GM12872 (cell line): ENCODE measurements at regions not wholly inside any gene's neighbourhood (a gene's known extent, or its start where the extent isn't known, plus 50 kb on each side); places are given as distances from the start of the nearest gene placed in this dataset.
A peak's percentile ranks its signal among the peaks of the same experiment; 100 is the strongest.

Experiments
- CTCF ChIP-seq: IDR thresholded peaks from 3 replicates; pipeline ENCODE4 v1.5.1; 2011; ENCODE audit warnings: low read depth, mild to moderate bottlenecking, low read length, moderate library complexity; ENCODE audit not compliant: insufficient read depth

DNA sequence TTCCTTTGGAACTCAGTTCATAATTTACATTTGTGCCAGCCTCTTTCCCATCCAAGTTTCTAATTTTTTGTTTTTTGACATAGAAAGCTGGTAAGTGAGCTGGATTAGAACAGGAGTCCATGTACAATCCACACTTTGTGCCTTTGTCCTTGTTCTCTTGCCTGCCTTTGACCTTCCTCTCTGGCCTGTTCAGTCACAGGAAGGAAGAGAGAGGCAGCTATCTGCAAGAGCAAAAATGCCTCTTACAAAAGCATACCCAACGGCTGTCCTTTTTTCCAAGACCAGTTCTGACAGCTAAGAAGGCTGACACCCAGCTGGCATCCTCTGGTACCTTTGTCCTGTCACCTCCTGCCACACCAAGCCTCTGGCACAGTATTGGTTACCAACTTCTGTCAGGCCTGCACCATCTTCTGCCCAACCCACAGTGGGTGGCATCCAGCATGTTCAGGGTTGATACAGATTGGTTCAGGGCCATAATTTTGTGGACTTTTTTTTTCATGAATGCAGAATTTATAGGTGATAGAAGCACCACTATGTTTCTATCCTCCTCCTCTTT is 133.7 kb upstream of the KLF14 start:
- no peak for TF ChIP-seq CTCF

GRCh38 chr7:130868139-130868538 is 134.1 kb upstream of the KLF14 start:
- no peak for TF ChIP-seq CTCF

GRCh38 chr7:130869918-130870317 is 135.9 kb upstream of the KLF14 start:
- TF ChIP-seq CTCF, result no peak

- TF ChIP-seq CTCF, result no peak
Observed at GRCh38 chr7:130872341-130872740, 138.3 kb upstream of the KLF14 start.

- no peak for TF ChIP-seq CTCF
Observed at GRCh38 chr7:130872756-130873448, 138.9 kb upstream of the KLF14 start.

- TF ChIP-seq CTCF, result no peak
Observed at GRCh38 chr7:130874071-130874915, 140.3 kb upstream of the KLF14 start.

DNA sequence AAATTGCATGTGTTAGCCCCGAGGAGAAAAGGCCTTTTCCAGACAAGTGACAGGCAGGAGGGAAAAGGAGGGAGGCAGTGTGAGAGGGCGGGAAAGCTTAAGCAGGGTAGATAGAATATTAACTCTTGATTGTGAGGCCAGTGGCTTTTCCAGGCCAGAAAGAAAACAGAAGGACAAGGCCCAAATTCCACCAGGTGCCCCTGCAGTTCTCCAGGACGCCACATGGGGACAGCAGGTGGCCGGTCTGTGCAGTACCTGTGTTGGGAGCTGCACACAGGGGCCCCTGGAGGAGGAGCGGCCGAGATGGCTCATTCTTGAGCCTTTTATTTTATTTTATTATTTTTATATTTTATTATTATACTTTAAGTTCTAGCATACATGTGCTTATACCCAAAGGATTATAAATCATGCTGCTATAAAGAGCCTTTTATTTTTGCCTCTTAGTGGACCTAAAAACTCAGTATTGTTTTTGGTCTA is 141.3 kb upstream of the KLF14 start:
- TF ChIP-seq CTCF, result peak; percentile 92
